Thymus (tissue), 11 donors: ENCODE measurements at regions not wholly inside any gene's neighbourhood (a gene's known extent, or its start where the extent isn't known, plus 50 kb on each side); places are given as distances from the start of the nearest gene placed in this dataset.
A peak's percentile ranks its signal among the peaks of the same experiment; 100 is the strongest.

Experiments used
- DNase-seq, 9 donors: peaks; one replicate each; pipeline ENCODE4 v3.0.0-alpha.2; 2013; ENCODE audit warnings: low spot score in 9 of 9, low read depth in 6 of 9, missing footprints in 1 of 9
- H3K27ac ChIP-seq, 2 donors: one replicate each; pipeline ENCODE4 v1.5.1; 2013; ENCODE audit warnings: control low read depth in 1 of 2, low read depth in 1 of 2, low read length in 1 of 2, mild to moderate bottlenecking in 1 of 2, moderate library complexity in 1 of 2
- H3K27me3 ChIP-seq, 2 donors: one replicate each; pipeline ENCODE4 v1.5.1; 2013; ENCODE audit warnings: low read length in 1 of 2; ENCODE audit not compliant: control insufficient read depth in 2 of 2, insufficient read depth in 1 of 2
- H3K36me3 ChIP-seq, 2 donors: one replicate each; pipeline ENCODE4 v1.5.1; 2013; ENCODE audit warnings: low read length in 1 of 2, mild to moderate bottlenecking in 1 of 2, moderate library complexity in 1 of 2; ENCODE audit not compliant: control insufficient read depth in 2 of 2, insufficient read depth in 2 of 2
- H3K4me1 ChIP-seq, 2 donors: one replicate each; pipeline ENCODE4 v1.5.1; 2013; ENCODE audit warnings: low read length in 2 of 2; ENCODE audit not compliant: control insufficient read depth in 2 of 2, insufficient read depth in 2 of 2
- H3K4me3 ChIP-seq, 2 donors: one replicate each; pipeline ENCODE4 v1.5.1; 2013; ENCODE audit warnings: low read length in 2 of 2, control low read depth in 1 of 2, mild to moderate bottlenecking in 1 of 2
- H3K9me3 ChIP-seq, 2 donors: one replicate each; pipeline ENCODE4 v1.5.1; 2013; ENCODE audit warnings: low read length in 1 of 2, mild to moderate bottlenecking in 1 of 2; ENCODE audit not compliant: control insufficient read depth in 2 of 2, insufficient read depth in 1 of 2
- WGBS: extraction: QIAGEN DNeasy Blood & Tissue Kit; methylation state at CpG from one replicate; pipeline ENCODE4 v1.1.7; 2013; 5-methylcytosine and 5-hydroxymethylcytosine counted together
- donor health status: healthy.

GRCh38 chr21:14875186-14875585 is 189.6 kb downstream of the NRIP1 start:
- H3K36me3 ChIP-seq = no peaks in the 10 kb centered on the region
- H3K4me3 ChIP-seq = no peak overlapping the region
- WGBS = 94% methylated on average over 1 of the region's 1 CpG
- no peaks in the 10 kb centered on the region for H3K27me3 ChIP-seq
- no peak overlapping the region for H3K27ac ChIP-seq
- peaks cover 9 to 11% of the 10 kb centered on the region in 2 donors for H3K4me1 ChIP-seq
- no peak for DNase-seq
- no peaks in the 10 kb centered on the region for H3K9me3 ChIP-seq

GRCh38 chr21:14874379-14874778 is 190.4 kb downstream of the NRIP1 start:
- Histone ChIP-seq H3K4me3 (no peak overlapping the region), H3K36me3 (no peaks in the 10 kb centered on the region), H3K9me3 (no peaks in the 10 kb centered on the region), H3K27me3 (no peaks in the 10 kb centered on the region), H3K4me1 (peaks cover 9 to 11% of the 10 kb centered on the region in 2 donors), H3K27ac (no peak overlapping the region)
- DNase-seq = no peak

GRCh38 chr21:14871861-14872260 is 192.9 kb downstream of the NRIP1 start:
- 98% methylated on average over 4 of the region's 4 CpGs for WGBS
- peaks cover 15 to 18% of the 10 kb centered on the region in 2 donors for H3K4me1 ChIP-seq
- H3K27ac ChIP-seq = peak overlapping the region in 1 of 2 donors; percentile 4
- no peaks in the 10 kb centered on the region for H3K9me3 ChIP-seq
- no peaks in the 10 kb centered on the region for H3K27me3 ChIP-seq
- no peaks in the 10 kb centered on the region for H3K36me3 ChIP-seq
- peak in 4 of 9 donors; percentile 24 to 64 (median 49) for DNase-seq
- H3K4me3 ChIP-seq = no peak overlapping the region

- Histone ChIP-seq H3K36me3 (no peaks in the 10 kb centered on the region), H3K4me3 (no peak overlapping the region), H3K4me1 (peaks cover 15 to 18% of the 10 kb centered on the region in 2 donors), H3K27me3 (no peaks in the 10 kb centered on the region), H3K9me3 (no peaks in the 10 kb centered on the region), H3K27ac (peak overlapping the region in 1 of 2 donors; percentile 68)
- WGBS = 68% methylated on average over 2 of the region's 2 CpGs
- peak in 3 of 9 donors; percentile 15 to 50 (median 28) for DNase-seq
Observed at GRCh38 chr21:14870853-14871149, 194.0 kb downstream of the NRIP1 start.

- no peaks in the 10 kb centered on the region for H3K9me3 ChIP-seq
- no peak for DNase-seq
- peak overlapping the region in 1 of 2 donors; percentile 68 for H3K27ac ChIP-seq
- no peaks in the 10 kb centered on the region for H3K27me3 ChIP-seq
- H3K4me3 ChIP-seq = no peak overlapping the region
- WGBS = 75% methylated on average over 5 of the region's 5 CpGs
- H3K36me3 ChIP-seq = no peaks in the 10 kb centered on the region
- peaks cover 15 to 18% of the 10 kb centered on the region in 2 donors for H3K4me1 ChIP-seq
Observed at GRCh38 chr21:14869984-14870852, 194.6 kb downstream of the NRIP1 start.

GRCh38 chr21:14866859-14867765 is 197.7 kb downstream of the NRIP1 start:
- 96% methylated on average over 3 of the region's 3 CpGs for WGBS
- Histone ChIP-seq H3K36me3 (no peaks in the 10 kb centered on the region), H3K27me3 (no peaks in the 10 kb centered on the region), H3K4me3 (no peak overlapping the region), H3K9me3 (no peaks in the 10 kb centered on the region), H3K4me1 (peaks cover 15 to 18% of the 10 kb centered on the region in 2 donors), H3K27ac (no peak overlapping the region)
- no peak for DNase-seq

GRCh38 chr21:14864211-14865021 is 200.4 kb downstream of the NRIP1 start:
- no peaks in the 10 kb centered on the region for H3K27me3 ChIP-seq
- peaks cover 6% of the 10 kb centered on the region in 2 donors for H3K4me1 ChIP-seq
- H3K27ac ChIP-seq = no peak overlapping the region
- H3K9me3 ChIP-seq = no peaks in the 10 kb centered on the region
- no peak overlapping the region for H3K4me3 ChIP-seq
- no peaks in the 10 kb centered on the region for H3K36me3 ChIP-seq
- peak in 8 of 9 donors; percentile 40 to 81 (median 56) for DNase-seq
- 75% methylated on average over 9 of the region's 9 CpGs for WGBS

- H3K9me3 ChIP-seq = no peaks in the 10 kb centered on the region
- H3K36me3 ChIP-seq = no peaks in the 10 kb centered on the region
- DNase-seq = peak in 1 of 9 donors; percentile 7
- H3K4me1 ChIP-seq = peaks cover 4 to 6% of the 10 kb centered on the region in 2 donors
- H3K4me3 ChIP-seq = no peak overlapping the region
- WGBS = 95% methylated on average over 5 of the region's 5 CpGs
- H3K27me3 ChIP-seq = no peaks in the 10 kb centered on the region
- no peak overlapping the region for H3K27ac ChIP-seq
Observed at GRCh38 chr21:14863745-14864210, 201.0 kb downstream of the NRIP1 start.
